ENCODE measurements at regions not wholly inside any gene's neighbourhood (a gene's known extent, or its start where the extent isn't known, plus 50 kb on each side); places are given as distances from the start of the nearest gene placed in this dataset.

DNA sequence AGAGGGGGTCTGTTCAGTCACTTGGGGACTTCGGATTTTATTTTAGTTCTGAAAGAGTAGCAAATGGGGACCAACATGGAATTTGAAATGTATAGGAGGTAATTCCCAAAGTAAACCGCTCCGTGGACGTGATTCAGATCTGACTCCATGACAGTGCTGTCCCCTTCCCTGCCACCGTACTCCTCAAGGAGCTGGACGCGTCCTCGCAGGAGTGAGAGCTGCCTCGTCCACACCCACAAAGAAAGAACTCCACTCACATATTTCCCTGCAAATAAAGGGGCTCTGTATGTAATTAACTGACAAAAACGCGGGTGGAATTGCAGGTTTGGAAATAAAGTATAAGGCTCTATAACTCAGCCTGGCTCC is 183.6 kb downstream of the ETS2 start (continued):
- TF ChIP-seq, protein P1, sequence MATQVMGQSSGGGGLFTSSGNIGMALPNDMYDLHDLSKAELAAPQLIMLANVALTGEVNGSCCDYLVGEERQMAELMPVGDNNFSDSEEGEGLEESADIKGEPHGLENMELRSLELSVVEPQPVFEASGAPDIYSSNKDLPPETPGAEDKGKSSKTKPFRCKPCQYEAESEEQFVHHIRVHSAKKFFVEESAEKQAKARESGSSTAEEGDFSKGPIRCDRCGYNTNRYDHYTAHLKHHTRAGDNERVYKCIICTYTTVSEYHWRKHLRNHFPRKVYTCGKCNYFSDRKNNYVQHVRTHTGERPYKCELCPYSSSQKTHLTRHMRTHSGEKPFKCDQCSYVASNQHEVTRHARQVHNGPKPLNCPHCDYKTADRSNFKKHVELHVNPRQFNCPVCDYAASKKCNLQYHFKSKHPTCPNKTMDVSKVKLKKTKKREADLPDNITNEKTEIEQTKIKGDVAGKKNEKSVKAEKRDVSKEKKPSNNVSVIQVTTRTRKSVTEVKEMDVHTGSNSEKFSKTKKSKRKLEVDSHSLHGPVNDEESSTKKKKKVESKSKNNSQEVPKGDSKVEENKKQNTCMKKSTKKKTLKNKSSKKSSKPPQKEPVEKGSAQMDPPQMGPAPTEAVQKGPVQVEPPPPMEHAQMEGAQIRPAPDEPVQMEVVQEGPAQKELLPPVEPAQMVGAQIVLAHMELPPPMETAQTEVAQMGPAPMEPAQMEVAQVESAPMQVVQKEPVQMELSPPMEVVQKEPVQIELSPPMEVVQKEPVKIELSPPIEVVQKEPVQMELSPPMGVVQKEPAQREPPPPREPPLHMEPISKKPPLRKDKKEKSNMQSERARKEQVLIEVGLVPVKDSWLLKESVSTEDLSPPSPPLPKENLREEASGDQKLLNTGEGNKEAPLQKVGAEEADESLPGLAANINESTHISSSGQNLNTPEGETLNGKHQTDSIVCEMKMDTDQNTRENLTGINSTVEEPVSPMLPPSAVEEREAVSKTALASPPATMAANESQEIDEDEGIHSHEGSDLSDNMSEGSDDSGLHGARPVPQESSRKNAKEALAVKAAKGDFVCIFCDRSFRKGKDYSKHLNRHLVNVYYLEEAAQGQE (IDR thresholded peaks at IDR 0.05; ENCODE audit: unreplicated experiment), result no peak
- TF ChIP-seq, protein P2, sequence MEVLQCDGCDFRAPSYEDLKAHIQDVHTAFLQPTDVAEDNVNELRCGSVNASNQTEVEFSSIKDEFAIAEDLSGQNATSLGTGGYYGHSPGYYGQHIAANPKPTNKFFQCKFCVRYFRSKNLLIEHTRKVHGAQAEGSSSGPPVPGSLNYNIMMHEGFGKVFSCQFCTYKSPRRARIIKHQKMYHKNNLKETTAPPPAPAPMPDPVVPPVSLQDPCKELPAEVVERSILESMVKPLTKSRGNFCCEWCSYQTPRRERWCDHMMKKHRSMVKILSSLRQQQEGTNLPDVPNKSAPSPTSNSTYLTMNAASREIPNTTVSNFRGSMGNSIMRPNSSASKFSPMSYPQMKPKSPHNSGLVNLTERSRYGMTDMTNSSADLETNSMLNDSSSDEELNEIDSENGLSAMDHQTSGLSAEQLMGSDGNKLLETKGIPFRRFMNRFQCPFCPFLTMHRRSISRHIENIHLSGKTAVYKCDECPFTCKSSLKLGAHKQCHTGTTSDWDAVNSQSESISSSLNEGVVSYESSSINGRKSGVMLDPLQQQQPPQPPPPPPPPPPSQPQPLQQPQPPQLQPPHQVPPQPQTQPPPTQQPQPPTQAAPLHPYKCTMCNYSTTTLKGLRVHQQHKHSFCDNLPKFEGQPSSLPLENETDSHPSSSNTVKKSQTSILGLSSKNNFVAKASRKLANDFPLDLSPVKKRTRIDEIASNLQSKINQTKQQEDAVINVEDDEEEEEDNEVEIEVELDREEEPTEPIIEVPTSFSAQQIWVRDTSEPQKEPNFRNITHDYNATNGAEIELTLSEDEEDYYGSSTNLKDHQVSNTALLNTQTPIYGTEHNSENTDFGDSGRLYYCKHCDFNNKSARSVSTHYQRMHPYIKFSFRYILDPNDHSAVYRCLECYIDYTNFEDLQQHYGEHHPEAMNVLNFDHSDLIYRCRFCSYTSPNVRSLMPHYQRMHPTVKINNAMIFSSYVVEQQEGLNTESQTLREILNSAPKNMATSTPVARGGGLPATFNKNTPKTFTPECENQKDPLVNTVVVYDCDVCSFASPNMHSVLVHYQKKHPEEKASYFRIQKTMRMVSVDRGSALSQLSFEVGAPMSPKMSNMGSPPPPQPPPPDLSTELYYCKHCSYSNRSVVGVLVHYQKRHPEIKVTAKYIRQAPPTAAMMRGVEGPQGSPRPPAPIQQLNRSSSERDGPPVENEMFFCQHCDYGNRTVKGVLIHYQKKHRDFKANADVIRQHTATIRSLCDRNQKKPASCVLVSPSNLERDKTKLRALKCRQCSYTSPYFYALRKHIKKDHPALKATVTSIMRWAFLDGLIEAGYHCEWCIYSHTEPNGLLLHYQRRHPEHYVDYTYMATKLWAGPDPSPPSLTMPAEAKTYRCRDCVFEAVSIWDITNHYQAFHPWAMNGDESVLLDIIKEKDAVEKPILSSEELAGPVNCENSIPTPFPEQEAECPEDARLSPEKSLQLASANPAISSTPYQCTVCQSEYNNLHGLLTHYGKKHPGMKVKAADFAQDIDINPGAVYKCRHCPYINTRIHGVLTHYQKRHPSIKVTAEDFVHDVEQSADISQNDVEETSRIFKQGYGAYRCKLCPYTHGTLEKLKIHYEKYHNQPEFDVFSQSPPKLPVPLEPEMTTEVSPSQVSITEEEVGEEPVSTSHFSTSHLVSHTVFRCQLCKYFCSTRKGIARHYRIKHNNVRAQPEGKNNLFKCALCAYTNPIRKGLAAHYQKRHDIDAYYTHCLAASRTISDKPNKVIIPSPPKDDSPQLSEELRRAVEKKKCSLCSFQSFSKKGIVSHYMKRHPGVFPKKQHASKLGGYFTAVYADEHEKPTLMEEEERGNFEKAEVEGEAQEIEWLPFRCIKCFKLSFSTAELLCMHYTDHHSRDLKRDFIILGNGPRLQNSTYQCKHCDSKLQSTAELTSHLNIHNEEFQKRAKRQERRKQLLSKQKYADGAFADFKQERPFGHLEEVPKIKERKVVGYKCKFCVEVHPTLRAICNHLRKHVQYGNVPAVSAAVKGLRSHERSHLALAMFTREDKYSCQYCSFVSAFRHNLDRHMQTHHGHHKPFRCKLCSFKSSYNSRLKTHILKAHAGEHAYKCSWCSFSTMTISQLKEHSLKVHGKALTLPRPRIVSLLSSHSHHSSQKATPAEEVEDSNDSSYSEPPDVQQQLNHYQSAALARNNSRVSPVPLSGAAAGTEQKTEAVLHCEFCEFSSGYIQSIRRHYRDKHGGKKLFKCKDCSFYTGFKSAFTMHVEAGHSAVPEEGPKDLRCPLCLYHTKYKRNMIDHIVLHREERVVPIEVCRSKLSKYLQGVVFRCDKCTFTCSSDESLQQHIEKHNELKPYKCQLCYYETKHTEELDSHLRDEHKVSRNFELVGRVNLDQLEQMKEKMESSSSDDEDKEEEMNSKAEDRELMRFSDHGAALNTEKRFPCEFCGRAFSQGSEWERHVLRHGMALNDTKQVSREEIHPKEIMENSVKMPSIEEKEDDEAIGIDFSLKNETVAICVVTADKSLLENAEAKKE (CRISPR knock-in tag; IDR thresholded peaks at IDR 0.05), result no peak
- TF ChIP-seq EZH2 (IDR thresholded peaks at IDR 0.05; ENCODE audit: low read depth, unreplicated experiment), result no peak
- TF ChIP-seq CREB1 (CRISPR knock-in tag; IDR thresholded peaks at IDR 0.05; ENCODE audit: low read depth), result no peak
- no peak for TF ChIP-seq STAT1 (IDR thresholded peaks at IDR 0.05; ENCODE audit: unreplicated experiment)
- no peak for TF ChIP-seq ZNF331 (CRISPR knock-in tag; IDR thresholded peaks at IDR 0.05; ENCODE audit: low read depth)
- no peak for TF ChIP-seq JUNB (IDR thresholded peaks at IDR 0.05; ENCODE audit: unreplicated experiment)
- no peak for TF ChIP-seq NANOG (IDR thresholded peaks at IDR 0.05; ENCODE audit: borderline replicate concordance)
